Ammon's horn (tissue), 1 donor: ENCODE measurements at regions not wholly inside any gene's neighbourhood (a gene's known extent, or its start where the extent isn't known, plus 50 kb on each side); places are given as distances from the start of the nearest gene placed in this dataset.
A peak's percentile ranks its signal among the peaks of the same experiment; 100 is the strongest.
"Not testable (repeated sequence)": the region's sequence is repeated elsewhere in the genome, so short reads cannot be mapped to it uniquely, and the experiment has no call there.

Source experiments
- DNase-seq: peaks from one replicate; pipeline ENCODE4 v3.0.0-alpha.2; 2016; ENCODE audit warnings: low spot score

DNA sequence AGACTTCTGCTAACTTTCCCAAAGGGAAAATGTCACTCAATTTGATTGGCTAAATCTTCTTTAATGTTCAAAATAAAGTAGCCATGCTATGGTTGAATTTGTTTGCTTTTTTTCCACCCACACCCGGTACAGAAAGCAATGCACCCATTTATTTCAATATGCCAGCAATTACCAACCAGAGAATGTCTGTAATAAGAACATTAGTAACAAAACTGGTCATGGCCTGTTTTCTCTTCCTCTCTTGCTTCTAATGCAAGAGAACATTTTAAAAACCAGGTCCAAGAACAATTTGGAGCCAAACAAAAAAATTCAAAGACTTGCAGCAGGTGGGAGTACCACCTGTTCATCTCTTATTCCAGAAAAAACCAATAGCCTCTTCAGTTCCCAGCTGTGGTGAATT lies 1108.8 kb upstream of the PCDH20 start:
- no peak for DNase-seq

DNA sequence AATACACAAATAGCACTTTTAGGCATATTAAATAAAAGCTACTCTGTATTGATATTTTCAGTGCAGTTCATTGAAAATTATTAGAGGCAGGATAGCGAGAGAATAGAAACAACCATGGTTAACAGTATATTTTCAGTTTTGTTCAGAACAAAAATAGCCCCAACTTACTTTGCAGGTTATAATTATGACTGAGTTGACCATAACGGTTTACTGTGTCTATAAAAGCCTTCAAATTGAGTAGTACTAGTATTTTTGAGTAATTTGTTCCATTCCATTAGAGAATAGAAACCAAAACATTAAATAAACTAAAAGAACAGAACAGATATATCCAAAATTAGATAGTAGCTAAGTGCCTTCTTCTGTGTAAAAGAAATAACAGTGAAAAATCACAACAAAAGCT lies 1108.4 kb upstream of the PCDH20 start:
- DNase-seq, result no peak

DNA sequence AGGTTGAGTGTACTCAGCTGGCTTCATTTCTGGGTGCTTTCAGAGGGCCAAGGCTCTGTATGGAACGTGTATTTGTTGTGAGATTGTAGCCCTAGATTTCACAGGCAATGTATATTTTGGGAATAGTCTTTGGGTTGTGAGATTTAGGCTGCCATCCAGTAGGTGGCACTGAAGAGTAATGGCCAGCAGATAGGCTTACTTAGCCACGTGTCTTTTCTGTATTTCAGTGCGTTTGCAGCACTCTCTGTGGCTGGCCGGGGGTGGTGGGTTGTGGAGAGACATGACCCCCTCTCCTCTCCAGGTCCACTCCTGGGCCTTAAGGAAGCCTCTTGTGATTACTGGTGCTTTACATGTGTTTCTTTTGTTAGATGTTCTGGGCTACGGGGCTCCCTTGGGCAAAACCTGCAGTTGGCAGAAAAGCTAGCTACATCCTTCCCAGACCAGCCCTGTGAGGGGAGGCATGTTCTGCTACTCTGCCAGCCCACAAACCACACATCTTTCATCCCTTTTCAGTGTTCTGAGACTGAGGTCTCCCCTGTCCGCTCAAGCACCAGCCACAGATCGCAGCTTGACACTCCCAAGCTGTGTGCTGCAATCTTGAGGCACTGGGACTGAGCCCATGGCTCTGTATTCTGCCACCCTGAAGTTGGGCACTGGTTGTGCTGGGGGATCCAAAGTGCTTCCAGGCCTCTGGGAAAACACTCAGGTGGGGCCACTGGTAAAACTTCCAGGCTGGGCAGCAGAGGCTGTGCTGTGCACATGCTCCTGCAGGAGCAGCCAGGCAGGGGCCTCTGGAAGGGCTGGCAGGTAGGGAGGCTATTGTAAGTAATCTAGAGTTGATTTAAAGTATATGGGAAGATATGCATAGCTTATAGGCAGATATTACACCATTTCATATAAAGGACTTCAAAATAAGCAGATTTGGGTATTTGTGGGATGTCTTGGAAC lies 1096.8 kb upstream of the PCDH20 start:
- DNase-seq, result peak; percentile 50

DNA sequence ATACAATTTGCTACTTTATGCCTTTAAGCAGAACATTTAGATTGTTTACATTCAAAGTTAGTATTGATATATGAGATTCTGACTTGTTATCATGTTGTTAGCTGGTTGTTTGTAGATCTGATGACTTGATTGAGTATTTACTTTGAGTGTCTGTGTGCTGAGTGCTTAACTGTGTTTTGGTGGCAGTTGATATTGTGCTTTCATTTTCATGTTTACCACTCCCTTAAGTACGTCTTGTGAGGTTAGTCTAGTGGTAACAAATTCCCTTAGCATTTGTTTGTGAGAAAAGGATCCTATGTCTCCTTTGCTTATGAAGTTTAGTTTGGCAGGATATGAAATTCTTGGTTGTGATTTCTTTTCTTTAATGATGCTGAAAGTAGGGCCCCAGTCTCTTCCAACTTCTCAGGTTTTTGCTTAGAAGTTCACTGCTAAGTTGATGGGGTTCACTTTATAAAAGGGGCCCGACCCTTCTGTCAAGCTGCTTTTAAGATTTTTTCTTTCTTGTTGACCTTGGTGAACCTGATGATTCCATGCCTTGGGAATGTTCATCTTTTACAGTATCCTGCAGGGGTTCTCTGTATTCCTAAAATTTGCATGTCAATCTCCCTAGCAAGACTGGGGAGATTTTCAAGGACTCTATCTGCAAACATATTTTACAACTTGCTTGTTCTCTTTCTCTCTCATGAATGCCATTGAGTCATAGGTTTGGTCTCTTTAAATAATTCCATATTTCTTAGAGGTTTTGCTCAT lies 1095.4 kb upstream of the PCDH20 start:
- DNase-seq, result no peak

DNA sequence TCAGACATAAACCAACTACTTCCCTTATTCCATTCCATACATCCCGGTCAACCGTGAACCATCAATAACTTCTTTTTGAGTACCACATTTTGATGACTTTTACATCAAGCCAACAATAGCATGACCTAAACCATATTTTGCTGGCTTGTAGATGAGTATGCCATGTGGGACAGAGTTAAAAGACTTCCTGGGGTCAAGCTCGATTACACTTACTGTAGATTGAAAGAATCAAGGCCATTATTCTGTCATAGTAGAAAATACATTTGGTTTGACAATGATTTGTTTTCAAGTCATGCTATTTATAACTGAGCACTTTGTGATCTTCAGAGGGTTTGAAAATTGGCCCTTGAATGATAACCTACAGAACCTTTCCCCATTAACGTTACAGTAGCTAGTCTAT lies 1086.9 kb upstream of the PCDH20 start:
- no peak for DNase-seq

DNA sequence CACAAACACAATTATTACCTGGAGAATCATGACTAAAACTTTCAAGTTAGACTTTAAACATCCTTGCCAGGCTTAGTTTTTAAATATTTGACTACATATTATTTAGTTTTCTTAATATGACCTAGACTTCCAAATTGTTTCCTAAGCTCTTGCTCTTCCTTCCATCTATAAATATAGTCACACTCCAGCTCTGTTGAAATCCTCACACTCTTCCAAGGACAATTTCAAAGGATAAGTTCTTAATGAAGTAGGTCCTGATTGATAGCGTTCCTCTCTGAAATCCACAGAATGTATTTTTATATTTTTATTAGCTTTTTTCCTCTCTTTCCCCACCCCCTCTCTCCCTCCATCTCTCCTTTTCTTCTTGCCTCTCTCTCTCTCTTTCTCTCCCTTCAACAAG lies 1074.1 kb upstream of the PCDH20 start:
- no peak for DNase-seq

DNA sequence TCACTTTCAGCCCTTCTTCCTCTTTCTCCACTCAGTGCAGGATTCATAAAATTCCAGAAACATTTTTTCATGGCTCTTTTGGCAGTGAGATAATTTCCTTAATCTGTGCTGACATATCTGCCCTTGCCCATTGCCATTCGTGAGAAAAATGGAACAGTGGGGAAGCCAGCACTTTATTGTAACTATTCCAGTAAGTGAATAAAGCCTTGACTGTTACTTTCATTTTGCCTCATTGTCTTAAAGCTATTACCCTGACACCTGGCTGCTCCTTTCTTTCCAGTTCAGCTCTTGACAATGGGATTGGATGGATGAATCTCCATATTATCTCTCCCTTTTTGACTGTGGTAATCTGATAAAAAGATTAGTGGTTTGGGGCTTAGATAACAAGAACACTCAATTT lies 1068.1 kb upstream of the PCDH20 start:
- DNase-seq, result no peak

DNA sequence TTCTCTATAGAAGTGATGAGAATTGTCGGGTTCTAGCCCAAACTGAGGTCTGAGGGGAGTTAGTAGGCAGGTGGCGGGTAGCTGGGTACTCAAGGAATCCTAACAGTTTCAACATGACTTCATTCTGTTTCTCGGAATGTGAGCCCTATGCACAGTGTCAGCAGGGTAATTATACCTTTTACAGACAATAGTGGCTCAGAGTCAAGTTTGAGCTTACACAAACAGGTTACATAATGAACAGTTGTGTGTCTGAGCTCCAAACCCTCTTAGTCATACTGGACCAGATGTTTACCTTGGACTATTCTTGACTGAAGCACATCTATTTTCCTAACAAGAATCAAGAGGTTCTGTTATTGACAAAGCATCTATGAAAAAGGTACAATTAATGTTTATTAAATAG lies 1066.7 kb upstream of the PCDH20 start:
- no peak for DNase-seq

DNA sequence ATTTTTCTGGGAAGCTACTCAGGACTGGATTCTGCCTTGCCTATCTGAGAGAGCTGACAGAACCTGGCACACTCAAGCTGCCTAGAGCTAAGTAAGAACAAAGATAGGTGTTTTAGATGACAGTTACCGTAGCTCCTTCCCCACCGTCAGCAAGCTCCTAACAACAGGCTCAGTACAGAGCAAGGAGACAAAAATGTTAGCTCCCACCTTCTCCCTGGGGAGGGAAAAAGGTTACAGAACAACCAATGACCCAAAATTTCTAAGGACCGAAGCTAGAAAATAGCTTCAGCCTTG lies 1058.2 kb upstream of the PCDH20 start:
- no peak for DNase-seq

DNA sequence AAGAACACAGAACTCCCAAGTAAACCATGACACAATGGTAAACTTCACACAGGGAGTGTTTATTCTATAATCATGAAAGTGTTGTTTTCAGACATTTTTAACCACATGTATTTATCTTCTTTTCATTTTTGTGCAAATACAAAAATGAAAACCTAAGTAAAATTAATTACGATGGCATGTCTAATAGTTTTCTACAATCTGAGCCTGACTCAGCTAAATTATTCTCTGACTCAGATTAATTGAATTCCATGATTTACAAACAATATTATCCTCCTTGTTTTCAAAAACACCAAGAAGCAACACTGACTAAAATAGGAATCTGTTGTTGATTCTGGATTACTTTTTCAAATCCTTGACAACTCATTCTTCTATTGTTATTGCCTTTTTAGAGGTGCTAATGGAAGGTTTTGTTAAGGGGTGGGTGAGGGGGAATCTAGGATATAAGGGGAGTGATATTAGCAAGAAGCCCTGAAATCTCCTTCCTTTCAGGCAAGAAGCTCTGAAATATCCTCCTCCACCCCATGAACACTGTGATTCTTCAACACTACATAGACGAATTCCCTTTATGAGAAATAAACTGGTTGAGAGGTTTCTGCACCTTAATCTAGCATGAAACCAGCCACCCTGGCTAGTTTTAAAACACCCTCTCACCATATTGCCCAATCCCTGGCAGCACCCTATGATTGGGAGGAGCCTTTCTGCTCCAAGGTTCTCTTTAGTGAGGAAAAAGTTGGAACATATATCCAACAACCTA lies 1057.7 kb upstream of the PCDH20 start:
- DNase-seq, result no peak

DNA sequence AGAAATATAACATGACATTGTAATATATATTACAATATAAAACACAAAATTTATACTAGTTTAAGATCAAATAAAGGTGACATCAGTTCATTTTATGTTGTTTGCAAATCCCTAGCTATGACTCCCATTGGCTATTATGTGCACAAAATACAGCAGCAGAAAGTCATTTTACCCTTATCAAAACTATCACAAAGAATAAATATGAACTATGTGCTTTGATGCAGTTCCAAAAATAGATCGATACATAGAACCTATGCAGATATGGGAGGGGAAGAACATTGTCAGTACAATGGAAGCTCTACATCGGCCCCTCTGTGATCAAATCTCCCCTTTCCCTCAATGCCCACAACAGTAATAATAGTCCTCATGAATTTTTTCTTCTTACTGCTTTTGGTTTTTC lies 1038.1 kb upstream of the PCDH20 start:
- DNase-seq, result no peak

DNA sequence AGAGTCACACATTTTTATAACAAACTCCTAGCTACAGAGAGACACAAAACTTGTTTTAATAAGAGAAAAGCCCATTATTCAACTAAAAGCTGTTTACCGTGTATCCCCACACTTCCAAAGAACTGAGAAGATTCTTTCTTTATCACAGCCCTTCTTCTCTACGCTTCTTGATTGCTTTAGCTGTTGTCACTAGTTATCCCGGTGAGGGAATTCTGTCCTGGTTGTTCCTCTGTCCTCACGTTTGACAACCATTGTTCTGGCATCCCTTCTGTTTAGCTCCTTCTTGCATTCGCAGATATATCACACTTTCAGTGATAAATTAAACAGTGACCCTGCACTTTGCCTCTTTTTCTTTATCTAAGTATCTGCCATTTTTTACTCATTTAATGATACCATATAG lies 1035.1 kb upstream of the PCDH20 start:
- no peak for DNase-seq

DNA sequence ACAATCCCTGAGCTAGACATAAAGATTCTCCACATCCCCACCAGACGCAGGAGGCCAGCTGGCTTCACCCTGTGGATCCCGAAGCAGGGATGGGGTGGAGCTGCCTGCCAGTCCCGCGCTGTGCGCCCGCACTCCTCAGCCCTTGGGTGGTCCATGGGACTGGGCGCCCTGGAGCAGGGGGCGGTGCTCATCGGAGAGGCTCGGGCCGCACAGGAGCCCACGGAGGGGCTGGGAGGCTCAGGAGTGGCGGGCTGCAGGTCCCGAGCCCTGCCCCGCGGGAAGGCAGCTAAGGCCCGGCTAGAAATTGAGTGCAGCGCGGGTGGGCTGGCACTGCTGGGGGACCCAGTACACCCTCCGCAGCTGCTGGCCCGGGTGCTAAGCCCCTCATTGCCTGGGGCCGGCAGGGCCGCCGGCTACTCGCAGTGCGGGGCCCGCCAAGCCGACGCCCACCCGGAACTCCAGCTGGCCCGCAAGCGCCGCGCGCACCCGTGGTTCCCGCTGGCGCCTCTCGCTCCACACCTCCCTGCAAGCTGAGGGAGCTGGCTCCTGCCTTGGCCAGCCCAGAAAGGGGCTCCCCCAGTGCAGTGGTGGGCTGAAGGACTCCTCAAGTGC lies 1032.2 kb upstream of the PCDH20 start:
- DNase-seq, result not testable (repeated sequence)

DNA sequence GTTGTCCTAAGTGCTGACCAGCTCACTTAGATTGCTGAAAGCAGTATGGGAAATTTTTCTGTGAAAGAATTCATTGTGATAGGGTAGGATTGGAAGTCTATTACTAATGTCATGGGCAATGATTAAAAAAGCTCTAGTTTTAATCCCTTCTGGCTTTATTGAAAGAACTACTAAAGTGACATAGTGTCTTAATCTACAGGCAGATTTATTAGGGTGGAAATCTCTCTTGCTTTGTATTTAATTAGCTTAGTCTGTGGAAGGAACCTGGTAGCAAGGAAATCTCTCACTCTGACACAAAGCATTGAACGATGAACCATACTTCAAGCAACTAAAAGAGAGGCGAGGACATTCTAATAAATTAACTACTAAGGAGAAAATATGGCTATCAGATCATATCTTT lies 1029.2 kb upstream of the PCDH20 start:
- DNase-seq, result no peak

DNA sequence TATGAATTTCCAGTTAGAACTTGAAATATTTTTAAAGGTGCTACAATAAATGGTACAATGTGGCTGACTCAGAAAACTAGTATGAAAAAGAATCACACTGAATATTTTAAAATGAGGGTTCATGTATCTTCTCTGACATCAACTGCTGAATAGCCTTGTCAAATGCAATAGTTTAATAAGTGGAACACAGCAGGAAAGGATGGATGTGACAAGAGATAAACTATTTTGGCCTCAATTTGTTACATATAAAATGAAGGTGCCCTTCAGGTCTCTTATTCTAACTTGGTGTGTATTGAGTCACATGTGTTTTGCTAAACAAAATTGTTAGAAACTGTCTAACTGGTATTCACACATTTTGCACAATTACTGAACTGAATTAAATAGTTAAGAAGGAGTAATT lies 1018.4 kb upstream of the PCDH20 start:
- DNase-seq, result no peak

DNA sequence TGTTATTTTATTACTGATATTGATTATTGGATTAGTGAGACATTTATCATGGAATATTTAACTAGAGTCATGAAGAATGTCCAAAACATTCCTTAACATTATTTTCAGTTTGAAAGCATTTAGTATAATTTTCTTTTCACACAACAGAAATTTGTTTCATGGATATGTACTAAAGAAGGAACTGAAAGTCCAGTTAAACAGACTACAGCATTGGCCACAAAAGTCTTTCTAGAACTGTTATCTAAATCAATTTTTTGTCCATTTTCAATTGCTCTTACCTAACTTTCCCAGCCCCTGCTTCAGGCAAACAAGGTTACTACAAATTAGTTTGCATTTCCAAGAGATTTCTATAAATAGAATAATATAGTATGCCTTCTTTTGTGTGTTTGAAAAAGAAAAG lies 1018.0 kb upstream of the PCDH20 start:
- DNase-seq, result no peak

DNA sequence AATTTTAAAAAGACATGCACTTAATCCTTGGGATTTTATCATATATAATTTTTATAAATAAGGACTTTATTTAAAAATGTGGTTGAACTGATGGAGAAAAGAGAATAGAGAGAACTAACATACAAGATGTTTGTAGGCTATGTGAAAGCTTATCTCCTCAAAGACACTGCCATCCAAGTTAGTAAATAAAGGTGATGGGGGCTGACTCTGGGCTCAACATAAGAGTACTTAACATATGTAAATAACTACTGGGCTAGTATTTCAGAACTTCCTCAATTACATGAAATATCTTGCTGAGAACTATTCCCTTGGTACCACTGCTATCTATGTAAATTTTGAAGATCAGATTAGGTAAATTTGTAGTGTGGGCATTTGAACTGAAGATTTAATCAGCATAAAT lies 1017.3 kb upstream of the PCDH20 start:
- no peak for DNase-seq

DNA sequence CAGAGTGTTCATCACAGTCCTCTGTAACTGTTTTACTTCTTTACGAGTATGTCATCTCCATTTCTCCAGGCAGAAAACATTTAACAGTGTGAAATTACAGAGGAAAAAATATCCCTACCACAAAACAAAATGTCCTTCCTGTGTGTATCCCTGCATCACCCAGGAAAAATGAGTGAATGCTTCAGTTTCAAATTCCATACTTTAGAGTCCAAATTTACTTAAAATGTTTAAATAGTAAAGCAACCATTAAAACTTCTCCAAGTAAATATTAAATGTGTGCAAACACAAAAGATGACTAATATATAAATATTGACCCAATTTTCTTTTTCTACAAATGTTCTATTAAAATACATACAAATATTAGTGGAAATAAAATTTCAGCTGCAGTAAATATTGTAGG lies 1016.6 kb upstream of the PCDH20 start:
- no peak for DNase-seq

DNA sequence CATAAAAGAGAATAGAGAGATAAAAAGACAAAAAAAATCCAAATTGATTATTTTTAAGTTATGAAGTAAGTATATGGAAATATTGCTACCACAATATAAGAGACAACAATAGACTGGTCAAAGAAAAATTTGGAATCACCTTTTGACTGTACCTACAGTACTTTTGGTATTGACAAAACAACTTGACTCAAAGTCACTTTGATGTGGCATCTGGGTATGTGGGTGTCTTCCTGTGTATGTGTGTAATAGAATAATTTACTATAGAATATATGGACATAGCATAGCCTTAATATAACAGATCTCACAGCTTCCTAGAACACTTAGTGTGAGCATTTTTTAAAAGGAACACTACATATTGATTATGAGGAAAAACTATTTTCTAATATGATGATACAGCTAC lies 1016.2 kb upstream of the PCDH20 start:
- DNase-seq, result no peak

DNA sequence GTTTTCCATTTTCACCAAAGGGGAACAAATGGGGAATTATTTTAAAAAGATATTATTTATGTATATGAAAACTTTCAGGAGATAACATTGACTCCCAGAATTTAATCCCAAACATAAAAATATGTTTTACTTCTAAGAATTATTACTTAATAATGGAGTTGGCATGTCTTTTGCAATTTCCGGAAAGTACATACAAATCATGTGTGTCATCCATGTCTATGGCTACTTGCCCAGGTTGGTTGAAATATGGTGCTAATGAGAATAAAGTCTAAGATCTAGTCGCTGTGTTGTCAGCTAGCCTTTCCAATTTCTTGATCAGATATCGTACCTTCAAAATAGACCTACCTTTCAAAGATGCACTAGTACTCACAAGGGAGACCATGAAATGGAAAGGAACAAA lies 1003.2 kb upstream of the PCDH20 start:
- DNase-seq, result no peak

DNA sequence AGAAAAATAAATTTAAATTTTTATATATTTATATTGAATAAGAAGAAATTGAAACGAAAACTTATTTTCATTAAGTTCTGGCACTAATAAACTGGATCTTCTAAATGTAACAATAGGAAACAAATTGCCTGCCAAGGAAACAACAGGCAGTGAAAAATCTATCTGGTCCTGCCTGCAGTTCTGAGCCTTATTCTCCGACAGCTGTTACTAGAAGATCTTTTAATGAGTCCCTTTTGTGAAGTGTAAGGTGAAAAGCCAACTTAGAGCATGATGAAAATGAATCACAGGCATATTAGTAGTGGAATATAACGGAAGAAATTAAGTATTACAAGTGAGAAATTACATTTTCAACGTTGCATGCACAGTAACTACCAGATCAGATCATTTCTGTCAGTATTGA lies 1002.7 kb upstream of the PCDH20 start:
- no peak for DNase-seq

DNA sequence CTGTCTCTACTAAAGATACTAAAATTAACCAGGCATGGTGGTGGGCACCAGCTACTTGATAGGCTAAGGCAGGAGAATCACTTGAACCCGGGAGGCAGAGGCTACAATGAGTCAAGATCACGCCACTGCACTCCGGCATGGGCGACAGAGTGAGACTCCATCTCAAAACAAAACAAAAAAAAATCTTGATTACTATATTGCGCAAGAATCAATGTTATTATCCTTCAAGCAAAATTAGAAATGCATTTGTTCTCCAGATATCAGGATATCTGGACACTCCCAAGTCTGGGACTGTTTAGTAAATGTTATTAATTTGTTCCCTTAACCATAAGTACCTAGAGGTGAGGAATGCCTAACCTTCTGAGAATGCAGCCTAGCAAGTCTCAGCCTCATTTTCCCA lies 992.2 kb upstream of the PCDH20 start:
- no peak for DNase-seq

DNA sequence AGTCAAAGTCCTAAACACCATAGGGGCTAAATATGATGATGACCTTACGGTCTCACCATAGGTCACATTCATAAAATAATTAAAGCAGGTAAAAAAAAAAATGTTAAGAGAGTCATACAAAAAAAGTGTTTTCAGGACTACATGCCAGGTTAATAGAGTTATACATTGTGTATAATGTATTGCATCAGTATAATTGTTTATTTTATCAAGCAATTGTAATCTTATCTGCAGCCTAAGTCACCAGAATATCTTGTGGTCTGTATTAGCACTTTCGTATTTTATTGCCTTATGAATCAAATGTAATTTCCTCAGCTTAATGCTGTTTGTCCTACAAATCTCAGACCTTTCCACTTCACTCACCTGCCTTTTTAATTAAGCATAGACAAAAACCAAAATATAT lies 972.9 kb upstream of the PCDH20 start:
- DNase-seq, result no peak
